ENCODE measurements at regions not wholly inside any gene's neighbourhood (a gene's known extent, or its start where the extent isn't known, plus 50 kb on each side); places are given as distances from the start of the nearest gene placed in this dataset.

DNA sequence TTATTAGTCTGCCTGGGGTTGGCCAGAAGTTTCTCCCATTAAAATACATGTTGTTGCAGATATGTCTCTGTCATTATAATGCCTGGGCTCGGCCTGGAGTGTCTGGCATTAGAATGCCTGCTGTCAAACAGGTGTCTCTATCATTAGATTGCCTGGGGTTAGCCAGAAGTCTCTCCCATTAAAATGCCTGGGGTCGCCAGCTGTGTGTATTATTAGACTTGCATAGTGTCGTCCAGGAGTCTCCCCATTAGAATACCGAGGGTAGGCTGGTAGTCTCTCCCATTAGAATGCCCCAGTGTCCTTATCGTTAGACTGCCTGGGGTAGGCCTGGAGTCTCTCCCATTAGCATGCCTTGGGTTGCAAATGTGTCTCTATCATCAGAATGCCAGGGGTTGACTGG lies 2270.8 kb downstream of the TP53TG3F start:
- no peaks in the 10 kb centered on the region for H3K4me1 Mint-ChIP-seq
- Histone ChIP-seq H3K9ac (ENCODE audit: low read length) (no peak overlapping the region), H3K9me3 (ENCODE audit: control extremely low read depth in 1 of 3, control insufficient read depth in 2 of 3, insufficient read depth in 1 of 3, low read length in 2 of 3) (peaks cover 1 to 42% (median 14%) of the 10 kb centered on the region in 3 donors), H2AFZ (ENCODE audit: insufficient read depth, low read depth, low read length, poor library complexity, severe bottlenecking) (no peak overlapping the region), H3K36me3 (replicated peaks in 1 of 2; ENCODE audit: control extremely low read depth in 1 of 2, control insufficient read depth in 1 of 2, extremely low read depth in 1 of 2, insufficient read depth in 2 of 2, low read length in 1 of 2) (no peaks in the 10 kb centered on the region), H3K27ac (ENCODE audit: low read length in 2 of 2) (no peak overlapping the region), H3K4me3 (ENCODE audit: control extremely low read depth in 1 of 5, extremely low read depth in 1 of 5, insufficient read depth in 1 of 5, low read depth in 2 of 5, low read length in 4 of 5) (no peak overlapping the region), H3K79me2 (ENCODE audit: control insufficient read depth, insufficient read depth, low read length) (no peaks in the 10 kb centered on the region), H3K27me3 (replicated peaks in 1 of 4; ENCODE audit: control extremely low read depth in 1 of 4, control insufficient read depth in 3 of 4, insufficient read depth in 4 of 4, low read length in 3 of 4) (no peaks in the 10 kb centered on the region), H3K4me1 (ENCODE audit: control insufficient read depth in 2 of 2, insufficient read depth in 2 of 2, low read length in 2 of 2) (no peaks in the 10 kb centered on the region), H4K20me1 (ENCODE audit: control insufficient read depth, insufficient read depth, low read length, poor library complexity, severe bottlenecking) (no peaks in the 10 kb centered on the region), H3K4me2 (replicated peaks; ENCODE audit: low read depth, low read length, poor library complexity, severe bottlenecking) (no peak overlapping the region)
- no peak overlapping the region for H3K4me3 Mint-ChIP-seq
- intact Hi-C loops (cut with micrococcal nuclease) = no loop called here
- H3K9me3 Mint-ChIP-seq (ENCODE audit: insufficient read depth) = peaks cover 21% of the 10 kb centered on the region
- POLR2A ChIA-PET = no interaction called here
- ATAC-seq (ENCODE audit: low read depth) (no peak), DNase-seq (no peak)
- TF ChIP-seq, protein P1, sequence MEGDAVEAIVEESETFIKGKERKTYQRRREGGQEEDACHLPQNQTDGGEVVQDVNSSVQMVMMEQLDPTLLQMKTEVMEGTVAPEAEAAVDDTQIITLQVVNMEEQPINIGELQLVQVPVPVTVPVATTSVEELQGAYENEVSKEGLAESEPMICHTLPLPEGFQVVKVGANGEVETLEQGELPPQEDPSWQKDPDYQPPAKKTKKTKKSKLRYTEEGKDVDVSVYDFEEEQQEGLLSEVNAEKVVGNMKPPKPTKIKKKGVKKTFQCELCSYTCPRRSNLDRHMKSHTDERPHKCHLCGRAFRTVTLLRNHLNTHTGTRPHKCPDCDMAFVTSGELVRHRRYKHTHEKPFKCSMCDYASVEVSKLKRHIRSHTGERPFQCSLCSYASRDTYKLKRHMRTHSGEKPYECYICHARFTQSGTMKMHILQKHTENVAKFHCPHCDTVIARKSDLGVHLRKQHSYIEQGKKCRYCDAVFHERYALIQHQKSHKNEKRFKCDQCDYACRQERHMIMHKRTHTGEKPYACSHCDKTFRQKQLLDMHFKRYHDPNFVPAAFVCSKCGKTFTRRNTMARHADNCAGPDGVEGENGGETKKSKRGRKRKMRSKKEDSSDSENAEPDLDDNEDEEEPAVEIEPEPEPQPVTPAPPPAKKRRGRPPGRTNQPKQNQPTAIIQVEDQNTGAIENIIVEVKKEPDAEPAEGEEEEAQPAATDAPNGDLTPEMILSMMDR (IDR thresholded peaks at IDR 0.05) = no peak
- TF ChIP-seq EZH2 (IDR thresholded peaks at IDR 0.05; ENCODE audit: borderline replicate concordance, insufficient read depth, low read depth, low read length, poor library complexity, severe bottlenecking) = no peak
- 69% methylated on average over 4 of the region's 5 CpGs for WGBS (ENCODE audit: insufficient coverage)
- CTCF ChIA-PET = no interaction called here
- no peak overlapping the region for H3K27ac Mint-ChIP-seq
- H3K27me3 Mint-ChIP-seq = no peaks in the 10 kb centered on the region

DNA sequence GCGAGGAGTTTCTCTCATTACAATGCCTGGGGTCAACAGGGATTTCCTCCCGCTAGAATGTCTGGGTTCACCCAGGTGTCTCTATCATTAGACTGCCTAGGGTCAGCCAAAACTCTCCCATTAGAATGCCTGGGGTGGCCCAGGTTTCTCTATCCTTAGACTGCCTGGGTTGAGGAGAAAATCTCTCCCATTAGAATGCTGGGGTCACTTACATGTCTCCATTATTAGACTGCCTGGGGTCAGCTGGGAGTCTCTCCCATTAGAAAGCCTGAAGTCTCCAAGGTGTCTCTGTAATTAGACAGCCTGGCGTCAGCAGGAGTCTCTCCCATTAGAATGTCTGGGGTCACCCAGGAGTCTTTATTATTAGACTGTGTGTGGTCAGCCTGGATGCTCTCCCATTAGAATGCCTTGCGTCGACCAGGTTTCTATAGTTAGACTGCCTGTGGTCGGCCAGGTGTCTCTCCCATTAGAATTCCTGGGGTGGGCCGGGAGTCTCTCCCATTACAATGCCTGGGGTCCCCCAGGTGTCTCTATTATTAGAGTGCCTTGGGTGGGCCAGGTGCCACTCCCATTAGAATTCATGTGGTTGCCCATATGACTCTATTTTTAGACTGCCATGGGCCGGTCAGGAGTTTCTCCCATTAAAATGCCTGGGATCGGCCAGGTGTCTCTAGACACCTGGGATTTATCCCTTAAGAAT lies 2272.1 kb downstream of the TP53TG3F start:
- Mint-ChIP-seq H3K9me3 (ENCODE audit: insufficient read depth) (peaks cover 24% of the 10 kb centered on the region), H3K27ac (no peak overlapping the region), H3K27me3 (no peaks in the 10 kb centered on the region), H3K4me1 (no peaks in the 10 kb centered on the region), H3K4me3 (no peak overlapping the region)
- Histone ChIP-seq H4K20me1 (ENCODE audit: control insufficient read depth, insufficient read depth, low read length, poor library complexity, severe bottlenecking) (no peaks in the 10 kb centered on the region), H3K36me3 (replicated peaks in 1 of 2; ENCODE audit: control extremely low read depth in 1 of 2, control insufficient read depth in 1 of 2, extremely low read depth in 1 of 2, insufficient read depth in 2 of 2, low read length in 1 of 2) (no peaks in the 10 kb centered on the region), H3K4me2 (replicated peaks; ENCODE audit: low read depth, low read length, poor library complexity, severe bottlenecking) (no peak overlapping the region), H3K9ac (ENCODE audit: low read length) (no peak overlapping the region), H3K27ac (ENCODE audit: low read length in 2 of 2) (no peak overlapping the region), H3K9me3 (ENCODE audit: control extremely low read depth in 1 of 3, control insufficient read depth in 2 of 3, insufficient read depth in 1 of 3, low read length in 2 of 3) (peaks cover 1 to 46% (median 12%) of the 10 kb centered on the region in 3 donors), H3K4me1 (ENCODE audit: control insufficient read depth in 2 of 2, insufficient read depth in 2 of 2, low read length in 2 of 2) (no peaks in the 10 kb centered on the region), H2AFZ (ENCODE audit: insufficient read depth, low read depth, low read length, poor library complexity, severe bottlenecking) (no peak overlapping the region), H3K4me3 (ENCODE audit: control extremely low read depth in 1 of 5, extremely low read depth in 1 of 5, insufficient read depth in 1 of 5, low read depth in 2 of 5, low read length in 4 of 5) (no peak overlapping the region), H3K79me2 (ENCODE audit: control insufficient read depth, insufficient read depth, low read length) (no peaks in the 10 kb centered on the region), H3K27me3 (replicated peaks in 1 of 4; ENCODE audit: control extremely low read depth in 1 of 4, control insufficient read depth in 3 of 4, insufficient read depth in 4 of 4, low read length in 3 of 4) (no peaks in the 10 kb centered on the region)
- no peak for ATAC-seq (ENCODE audit: low read depth)
- no peak for TF ChIP-seq EZH2 (IDR thresholded peaks at IDR 0.05; ENCODE audit: borderline replicate concordance, insufficient read depth, low read depth, low read length, poor library complexity, severe bottlenecking)
- TF ChIP-seq, protein P1 (IDR thresholded peaks at IDR 0.05) = no peak
- intact Hi-C loops (cut with micrococcal nuclease) = no loop called here
- no peak for DNase-seq
- ChIA-PET CTCF (no interaction called here), POLR2A (no interaction called here)
- 79% methylated on average over 8 of the region's 9 CpGs for WGBS (ENCODE audit: insufficient coverage)

Measured in B cell (primary cell).